ENCODE measurements at regions not wholly inside any gene's neighbourhood (a gene's known extent, or its start where the extent isn't known, plus 50 kb on each side); places are given as distances from the start of the nearest gene placed in this dataset.

- Mint-ChIP-seq H3K27me3 (ENCODE audit: low read depth in 3 of 3) (peaks cover 2 to 14% (median 2%) of the 10 kb centered on the region in 3 donors), H3K9me3 (no peaks in the 10 kb centered on the region), H3K4me1 (no peaks in the 10 kb centered on the region), H3K36me3 (peaks cover 0 to 4% (median 0%) of the 10 kb centered on the region in 3 donors), H3K4me3 (no peak overlapping the region), H3K27ac (no peak overlapping the region)
- DNase-seq: no peak
Observed at GRCh38 chr20:60486315-60486714, 528.1 kb downstream of the CDH26 start.

- Mint-ChIP-seq H3K9me3 (no peaks in the 10 kb centered on the region), H3K36me3 (peaks cover 0 to 4% (median 0%) of the 10 kb centered on the region in 3 donors), H3K4me1 (no peaks in the 10 kb centered on the region), H3K27ac (no peak overlapping the region), H3K27me3 (ENCODE audit: low read depth in 3 of 3) (peaks cover 2 to 14% (median 2%) of the 10 kb centered on the region in 3 donors), H3K4me3 (no peak overlapping the region)
- DNase-seq: no peak
Observed at GRCh38 chr20:60486937-60487336, 528.7 kb downstream of the CDH26 start.

GRCh38 chr20:60490217-60491050 lies 532.2 kb downstream of the CDH26 start:
- Mint-ChIP-seq H3K36me3 (peaks cover 0 to 3% (median 0%) of the 10 kb centered on the region in 3 donors), H3K4me3 (no peak overlapping the region), H3K9me3 (no peaks in the 10 kb centered on the region), H3K27ac (no peak overlapping the region), H3K4me1 (no peaks in the 10 kb centered on the region), H3K27me3 (ENCODE audit: low read depth in 3 of 3) (peaks cover 0 to 10% (median 2%) of the 10 kb centered on the region in 3 donors)
- no peak for DNase-seq

GRCh38 chr20:60491051-60491581 lies 532.9 kb downstream of the CDH26 start:
- peaks cover 0 to 10% (median 2%) of the 10 kb centered on the region in 3 donors for H3K27me3 Mint-ChIP-seq (ENCODE audit: low read depth in 3 of 3)
- no peaks in the 10 kb centered on the region for H3K36me3 Mint-ChIP-seq
- H3K9me3 Mint-ChIP-seq: no peaks in the 10 kb centered on the region
- no peaks in the 10 kb centered on the region for H3K4me1 Mint-ChIP-seq
- H3K4me3 Mint-ChIP-seq: no peak overlapping the region
- DNase-seq: no peak
- no peak overlapping the region for H3K27ac Mint-ChIP-seq

- H3K4me1 Mint-ChIP-seq: no peaks in the 10 kb centered on the region
- H3K27ac Mint-ChIP-seq: no peak overlapping the region
- DNase-seq: no peak
- H3K4me3 Mint-ChIP-seq: no peak overlapping the region
- H3K9me3 Mint-ChIP-seq: no peaks in the 10 kb centered on the region
- no peaks in the 10 kb centered on the region for H3K36me3 Mint-ChIP-seq
- H3K27me3 Mint-ChIP-seq (ENCODE audit: low read depth in 3 of 3): peaks cover 0 to 5% (median 2%) of the 10 kb centered on the region in 3 donors
Observed at GRCh38 chr20:60494476-60494875, 536.3 kb downstream of the CDH26 start.

- no peaks in the 10 kb centered on the region for H3K4me1 Mint-ChIP-seq
- DNase-seq: no peak
- peaks cover 0 to 6% (median 2%) of the 10 kb centered on the region in 3 donors for H3K27me3 Mint-ChIP-seq (ENCODE audit: low read depth in 3 of 3)
- no peak overlapping the region for H3K4me3 Mint-ChIP-seq
- H3K27ac Mint-ChIP-seq: no peak overlapping the region
- H3K36me3 Mint-ChIP-seq: no peaks in the 10 kb centered on the region
- peaks cover 0 to 2% (median 0%) of the 10 kb centered on the region in 6 donors for H3K9me3 Mint-ChIP-seq
Observed at GRCh38 chr20:60497298-60498035, 539.2 kb downstream of the CDH26 start.

- no peak for DNase-seq
- H3K36me3 Mint-ChIP-seq: no peaks in the 10 kb centered on the region
- H3K4me3 Mint-ChIP-seq: no peak overlapping the region
- H3K9me3 Mint-ChIP-seq: peaks cover 0 to 2% (median 0%) of the 10 kb centered on the region in 6 donors
- no peak overlapping the region for H3K27ac Mint-ChIP-seq
- H3K4me1 Mint-ChIP-seq: no peaks in the 10 kb centered on the region
- peaks cover 0 to 8% (median 5%) of the 10 kb centered on the region in 3 donors for H3K27me3 Mint-ChIP-seq (ENCODE audit: low read depth in 3 of 3)
Observed at GRCh38 chr20:60500038-60500701, 541.9 kb downstream of the CDH26 start.

- no peak overlapping the region for H3K27ac Mint-ChIP-seq
- H3K4me3 Mint-ChIP-seq: no peak overlapping the region
- H3K36me3 Mint-ChIP-seq: no peaks in the 10 kb centered on the region
- H3K27me3 Mint-ChIP-seq (ENCODE audit: low read depth in 3 of 3): peaks cover 0 to 10% (median 5%) of the 10 kb centered on the region in 3 donors
- no peak for DNase-seq
- no peaks in the 10 kb centered on the region for H3K4me1 Mint-ChIP-seq
- H3K9me3 Mint-ChIP-seq: peaks cover 0 to 2% (median 0%) of the 10 kb centered on the region in 6 donors
Observed at GRCh38 chr20:60501048-60501447, 542.8 kb downstream of the CDH26 start.

- no peak overlapping the region for H3K27ac Mint-ChIP-seq
- no peak overlapping the region for H3K4me3 Mint-ChIP-seq
- no peaks in the 10 kb centered on the region for H3K4me1 Mint-ChIP-seq
- H3K36me3 Mint-ChIP-seq: no peaks in the 10 kb centered on the region
- peaks cover 0 to 10% (median 4%) of the 10 kb centered on the region in 3 donors for H3K27me3 Mint-ChIP-seq (ENCODE audit: low read depth in 3 of 3)
- H3K9me3 Mint-ChIP-seq: peaks cover 0 to 2% (median 0%) of the 10 kb centered on the region in 6 donors
- no peak for DNase-seq
Observed at GRCh38 chr20:60502881-60503280, 544.7 kb downstream of the CDH26 start.

- peaks cover 0 to 2% (median 0%) of the 10 kb centered on the region in 6 donors for H3K9me3 Mint-ChIP-seq
- no peaks in the 10 kb centered on the region for H3K4me1 Mint-ChIP-seq
- no peak overlapping the region for H3K27ac Mint-ChIP-seq
- H3K27me3 Mint-ChIP-seq (ENCODE audit: low read depth in 3 of 3): peaks cover 0 to 13% (median 4%) of the 10 kb centered on the region in 3 donors
- H3K4me3 Mint-ChIP-seq: no peak overlapping the region
- no peak for DNase-seq
- no peaks in the 10 kb centered on the region for H3K36me3 Mint-ChIP-seq
Observed at GRCh38 chr20:60505423-60505822, 547.2 kb downstream of the CDH26 start.

- H3K4me1 Mint-ChIP-seq: no peaks in the 10 kb centered on the region
- H3K36me3 Mint-ChIP-seq: no peaks in the 10 kb centered on the region
- no peak for DNase-seq
- no peak overlapping the region for H3K4me3 Mint-ChIP-seq
- peaks cover 0 to 11% (median 4%) of the 10 kb centered on the region in 3 donors for H3K27me3 Mint-ChIP-seq (ENCODE audit: low read depth in 3 of 3)
- H3K27ac Mint-ChIP-seq: no peak overlapping the region
- peaks cover 0 to 2% (median 0%) of the 10 kb centered on the region in 6 donors for H3K9me3 Mint-ChIP-seq
Observed at GRCh38 chr20:60506061-60506460, 547.8 kb downstream of the CDH26 start.

- H3K27me3 Mint-ChIP-seq (ENCODE audit: low read depth in 3 of 3): peaks cover 0 to 11% (median 4%) of the 10 kb centered on the region in 3 donors
- no peak overlapping the region for H3K4me3 Mint-ChIP-seq
- no peak overlapping the region for H3K27ac Mint-ChIP-seq
- no peaks in the 10 kb centered on the region for H3K4me1 Mint-ChIP-seq
- no peaks in the 10 kb centered on the region for H3K36me3 Mint-ChIP-seq
- no peak for DNase-seq
- peaks cover 0 to 2% (median 0%) of the 10 kb centered on the region in 6 donors for H3K9me3 Mint-ChIP-seq
Observed at GRCh38 chr20:60507087-60507694, 549.0 kb downstream of the CDH26 start.

- DNase-seq: no peak
- Mint-ChIP-seq H3K27ac (no peak overlapping the region), H3K4me1 (no peaks in the 10 kb centered on the region), H3K9me3 (no peaks in the 10 kb centered on the region), H3K27me3 (ENCODE audit: low read depth in 3 of 3) (peaks cover 0 to 10% (median 2%) of the 10 kb centered on the region in 3 donors), H3K36me3 (no peaks in the 10 kb centered on the region), H3K4me3 (no peak overlapping the region)
Observed at GRCh38 chr20:60509407-60509806, 551.2 kb downstream of the CDH26 start.

All from immature natural killer cell (primary cell).